Ovary (tissue), 7 donors: ENCODE measurements at regions not wholly inside any gene's neighbourhood (a gene's known extent, or its start where the extent isn't known, plus 50 kb on each side); places are given as distances from the start of the nearest gene placed in this dataset.

Experiments used
- DNase-seq, 5 donors: peaks; one replicate each; pipeline ENCODE4 v3.0.0-alpha.2; 2019 to 2020
- H3K27ac ChIP-seq, 2 donors: fragments of 200-600 bp; one replicate each; pipeline versions ENCODE4 v1.5.1 to v1.8.0; 2019 to 2022
- H3K27me3 ChIP-seq: fragments of 200-600 bp; one replicate; pipeline ENCODE4 v1.8.0; 2022
- H3K36me3 ChIP-seq: fragments of 200-600 bp; sonication (generic); one replicate; pipeline ENCODE4 v1.5.1; 2019
- H3K4me1 ChIP-seq: one replicate; pipeline ENCODE4 v1.8.1; 2013; ENCODE audit warnings: mild to moderate bottlenecking, moderate library complexity; ENCODE audit not compliant: insufficient read depth
- H3K4me3 ChIP-seq: fragments of 200-600 bp; sonication (generic); one replicate; pipeline ENCODE4 v1.5.1; 2017
- H3K9me3 ChIP-seq, 2 donors: fragments of 200-600 bp in 1 of 2; sonication (generic) in 1 of 2; one replicate each; pipeline versions ENCODE4 v1.5.1 to v1.8.1; 2013 to 2019; ENCODE audit warnings: mild to moderate bottlenecking in 1 of 2, moderate library complexity in 1 of 2
- CTCF ChIP-seq, 3 donors: fragments of 450-650 bp in 2 of 3; fragments of 200-600 bp in 1 of 3; IDR thresholded peaks; one replicate each; pipeline versions ENCODE4 v1.5.1 to v1.8.0; 2016 to 2022; ENCODE audit warnings: antibody characterized with exemption in 3 of 3, mild to moderate bottlenecking in 1 of 3
- EP300 ChIP-seq: sonication (generic); formaldehyde crosslinking; IDR thresholded peaks from one replicate; pipeline ENCODE4 v1.6.1; 2017; ENCODE audit warnings: antibody characterized with exemption
- POLR2A ChIP-seq: fragments of 450-650 bp; IDR thresholded peaks from one replicate; pipeline ENCODE4 v1.6.1; 2017; ENCODE audit warnings: antibody characterized with exemption, mild to moderate bottlenecking, moderate library complexity
- WGBS, 3 donors: extraction: QIAGEN DNeasy Blood & Tissue Kit in 1 of 3; methylation state at CpG; one replicate each; pipeline versions ENCODE4 v1.1.5 to v1.1.7; 2013 to 2017; 5-methylcytosine and 5-hydroxymethylcytosine counted together
- intact Hi-C, 4 donors: fragments of 100-400 bp; cut with DNase I; formaldehyde crosslinking; loops; one replicate each; pipeline versions ENCODE4 v1.11.0 to v1.15.1; 2022 to 2023
- donor health status: DM: no; HTN: no; CAD: no; lungs with moderate emphysema.
- donor health status: DM: no; HTN: no; CAD: no.
- donor health status: Bipolar disorder and iron deficiency.
- donor health status: DM: no; HTN: no; CAD: no.
- donor health status: DM: yes; HTN: yes; CAD: no.

DNA sequence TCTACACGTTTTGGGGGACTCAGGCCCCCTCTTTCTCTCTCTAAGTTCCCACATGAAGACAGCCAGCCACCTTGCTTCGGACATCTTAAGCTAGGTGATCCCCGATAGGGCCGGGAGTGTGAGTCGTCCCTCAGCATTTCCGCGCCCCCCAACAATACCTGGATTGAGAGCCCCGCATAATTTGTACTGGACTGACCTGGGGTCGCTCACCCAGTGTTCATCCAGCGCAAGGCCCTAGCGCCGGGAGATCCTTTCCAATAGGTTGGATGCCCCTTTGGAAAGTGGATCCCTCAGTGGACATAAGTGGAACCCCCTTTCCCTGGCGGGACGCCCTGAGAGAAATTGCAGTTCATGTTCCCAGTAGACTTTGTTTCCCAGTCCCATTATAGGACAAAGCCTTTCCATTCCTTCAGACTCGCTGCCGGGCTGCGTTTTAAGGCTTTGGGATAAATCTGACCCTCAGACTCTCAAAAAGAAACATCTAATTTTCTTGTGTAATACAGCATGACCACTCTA lies 77.8 kb upstream of the KCNH7 start:
- no peak for TF ChIP-seq POLR2A
- TF ChIP-seq EP300, result no peak
- TF ChIP-seq CTCF (IDR thresholded peaks at IDR 0.05), result no peak
- WGBS, 3 donors, result 95 to 96% (median 96%) methylated on average over 17 of the region's 17 CpGs
- DNase-seq, result no peak
- Histone ChIP-seq H3K36me3 (no peaks in the 10 kb centered on the region), H3K4me3 (no peak overlapping the region), H3K9me3 (no peaks in the 10 kb centered on the region), H3K4me1 (no peaks in the 10 kb centered on the region), H3K27me3 (no peaks in the 10 kb centered on the region), H3K27ac (no peak overlapping the region)
- intact Hi-C loops, result no loop called here

GRCh38 chr2:162915858-162916257 lies 77.3 kb upstream of the KCNH7 start:
- intact Hi-C loops, result no loop called here
- 93 to 94% (median 94%) methylated on average over 8 of the region's 8 CpGs for WGBS, 3 donors
- Histone ChIP-seq H3K4me1 (no peaks in the 10 kb centered on the region), H3K27me3 (no peaks in the 10 kb centered on the region), H3K9me3 (no peaks in the 10 kb centered on the region), H3K4me3 (no peak overlapping the region), H3K27ac (no peak overlapping the region), H3K36me3 (no peaks in the 10 kb centered on the region)
- TF ChIP-seq CTCF (IDR thresholded peaks at IDR 0.05) (no peak), EP300 (no peak), POLR2A (no peak)
- DNase-seq, result no peak

- no peak overlapping the region for H3K27ac ChIP-seq
- H3K36me3 ChIP-seq, result no peaks in the 10 kb centered on the region
- DNase-seq, result no peak
- H3K4me3 ChIP-seq, result no peak overlapping the region
- H3K9me3 ChIP-seq, result no peaks in the 10 kb centered on the region
- intact Hi-C loops, result no loop called here
- H3K27me3 ChIP-seq, result no peaks in the 10 kb centered on the region
- 92 to 98% (median 96%) methylated on average over 2 of the region's 2 CpGs for WGBS, 3 donors
- H3K4me1 ChIP-seq, result no peaks in the 10 kb centered on the region
- no peak for TF ChIP-seq CTCF (IDR thresholded peaks at IDR 0.05)
- no peak for TF ChIP-seq POLR2A
- no peak for TF ChIP-seq EP300
These were observed 75.6 kb upstream of the KCNH7 start for GRCh38 chr2:162914161-162914560.

DNA sequence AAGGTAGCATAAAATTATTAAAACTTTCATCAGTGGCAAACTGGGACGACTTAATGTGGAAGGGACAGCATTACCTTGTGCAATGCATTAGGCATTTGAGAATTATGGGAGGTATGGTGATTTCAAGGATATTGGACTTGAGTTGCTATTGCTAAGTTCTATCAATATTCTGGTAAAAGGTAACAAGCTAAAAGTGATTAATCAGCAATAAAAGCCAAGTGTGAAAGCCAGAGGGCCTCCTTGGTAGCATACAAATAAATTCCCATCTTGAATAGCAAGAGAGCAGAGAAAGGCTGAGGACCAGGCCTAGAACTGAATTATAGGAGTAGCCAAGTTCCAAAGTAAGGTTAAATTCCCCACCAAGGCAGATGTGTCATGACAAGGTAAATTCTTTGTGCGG lies 74.2 kb upstream of the KCNH7 start:
- WGBS, 3 donors, result 90 to 93% (median 90%) methylated on average over 2 of the region's 2 CpGs
- Histone ChIP-seq H3K4me1 (no peaks in the 10 kb centered on the region), H3K27me3 (no peaks in the 10 kb centered on the region), H3K36me3 (no peaks in the 10 kb centered on the region), H3K4me3 (no peak overlapping the region), H3K9me3 (no peaks in the 10 kb centered on the region), H3K27ac (no peak overlapping the region)
- intact Hi-C loops, result no loop called here
- no peak for TF ChIP-seq CTCF (IDR thresholded peaks at IDR 0.05)
- TF ChIP-seq EP300, result no peak
- TF ChIP-seq POLR2A, result no peak
- no peak for DNase-seq

DNA sequence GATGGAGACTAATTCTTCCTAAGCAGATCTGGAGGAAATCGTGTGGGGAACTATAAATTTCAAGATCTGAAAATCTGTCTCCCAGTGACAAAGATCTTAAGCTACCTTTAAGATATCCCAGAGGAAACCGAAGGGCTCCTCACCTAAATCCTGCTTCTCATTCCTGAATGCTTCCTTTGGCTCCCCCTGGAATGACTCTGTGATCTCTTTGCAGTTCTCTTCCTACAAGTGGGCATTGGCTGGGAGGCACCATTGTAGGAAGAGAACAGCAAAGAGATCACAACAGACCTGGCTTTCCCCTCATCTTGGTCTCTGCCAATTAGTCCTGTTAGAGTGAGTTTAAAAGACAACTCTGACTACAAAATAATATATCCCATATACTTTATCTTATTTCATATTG lies 70.0 kb upstream of the KCNH7 start:
- TF ChIP-seq CTCF (IDR thresholded peaks at IDR 0.05) (no peak), EP300 (no peak), POLR2A (no peak)
- intact Hi-C loops, result no loop called here
- Histone ChIP-seq H3K4me3 (no peak overlapping the region), H3K27ac (no peak overlapping the region), H3K36me3 (no peaks in the 10 kb centered on the region), H3K27me3 (no peaks in the 10 kb centered on the region), H3K9me3 (no peaks in the 10 kb centered on the region), H3K4me1 (no peaks in the 10 kb centered on the region)
- WGBS, 3 donors, result 56 to 66% (median 62%) methylated on average over 2 of the region's 2 CpGs
- no peak for DNase-seq
